GM21723 (cell line): ENCODE measurements at regions not wholly inside any gene's neighbourhood (a gene's known extent, or its start where the extent isn't known, plus 50 kb on each side); places are given as distances from the start of the nearest gene placed in this dataset.

Experiments used
- ATAC-seq: cut with Tn5 transposase; IDR thresholded peaks from one replicate; pipeline ENCODE4 v1.9.1; 2021; ENCODE audit warnings: mild to moderate bottlenecking, moderate library complexity; ENCODE audit not compliant: unreplicated experiment

DNA sequence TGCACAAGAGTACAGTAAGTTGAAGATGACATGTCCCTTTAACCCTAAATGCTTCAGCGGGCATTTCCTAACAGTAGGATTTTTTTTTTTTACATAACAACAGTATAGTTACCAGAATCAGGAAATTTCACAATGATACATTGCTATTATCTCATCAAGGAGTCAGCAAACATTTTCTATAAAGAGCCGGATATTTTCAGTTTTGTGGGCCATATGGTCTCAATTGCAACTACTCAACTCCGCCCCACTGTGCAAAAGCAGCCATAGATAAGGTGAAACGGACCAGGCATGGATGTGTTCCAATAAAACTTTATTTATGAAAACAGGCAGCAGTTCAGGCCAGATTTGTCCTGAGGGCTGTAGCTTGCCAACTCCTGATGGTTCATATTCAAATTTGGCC, 130.6 kb downstream of the SMAD6 start:
- no peak for ATAC-seq

- ATAC-seq, result no peak
Measured at GRCh38 chr15:66833371-66833770, 131.3 kb downstream of the SMAD6 start.

DNA sequence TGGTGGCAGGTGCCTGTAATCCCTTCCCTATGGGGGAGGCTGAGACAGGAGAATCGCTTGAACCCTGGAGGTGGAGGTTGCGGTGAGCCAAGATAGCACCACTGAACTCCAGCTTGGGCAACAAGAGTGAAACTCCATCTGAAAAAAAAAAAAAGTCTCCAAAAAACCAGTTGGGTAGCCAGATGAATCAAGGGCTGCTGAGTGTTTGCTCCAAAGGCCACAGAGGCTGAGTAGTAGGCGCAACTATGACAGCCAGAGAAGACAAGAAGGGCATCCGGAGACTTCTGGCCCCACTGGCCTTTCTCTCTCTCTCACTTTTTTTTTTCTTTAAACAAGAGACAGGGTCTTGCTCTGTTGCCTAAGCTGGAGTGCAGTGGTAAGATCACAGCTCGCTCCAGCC, 131.8 kb downstream of the SMAD6 start:
- no peak for ATAC-seq

DNA sequence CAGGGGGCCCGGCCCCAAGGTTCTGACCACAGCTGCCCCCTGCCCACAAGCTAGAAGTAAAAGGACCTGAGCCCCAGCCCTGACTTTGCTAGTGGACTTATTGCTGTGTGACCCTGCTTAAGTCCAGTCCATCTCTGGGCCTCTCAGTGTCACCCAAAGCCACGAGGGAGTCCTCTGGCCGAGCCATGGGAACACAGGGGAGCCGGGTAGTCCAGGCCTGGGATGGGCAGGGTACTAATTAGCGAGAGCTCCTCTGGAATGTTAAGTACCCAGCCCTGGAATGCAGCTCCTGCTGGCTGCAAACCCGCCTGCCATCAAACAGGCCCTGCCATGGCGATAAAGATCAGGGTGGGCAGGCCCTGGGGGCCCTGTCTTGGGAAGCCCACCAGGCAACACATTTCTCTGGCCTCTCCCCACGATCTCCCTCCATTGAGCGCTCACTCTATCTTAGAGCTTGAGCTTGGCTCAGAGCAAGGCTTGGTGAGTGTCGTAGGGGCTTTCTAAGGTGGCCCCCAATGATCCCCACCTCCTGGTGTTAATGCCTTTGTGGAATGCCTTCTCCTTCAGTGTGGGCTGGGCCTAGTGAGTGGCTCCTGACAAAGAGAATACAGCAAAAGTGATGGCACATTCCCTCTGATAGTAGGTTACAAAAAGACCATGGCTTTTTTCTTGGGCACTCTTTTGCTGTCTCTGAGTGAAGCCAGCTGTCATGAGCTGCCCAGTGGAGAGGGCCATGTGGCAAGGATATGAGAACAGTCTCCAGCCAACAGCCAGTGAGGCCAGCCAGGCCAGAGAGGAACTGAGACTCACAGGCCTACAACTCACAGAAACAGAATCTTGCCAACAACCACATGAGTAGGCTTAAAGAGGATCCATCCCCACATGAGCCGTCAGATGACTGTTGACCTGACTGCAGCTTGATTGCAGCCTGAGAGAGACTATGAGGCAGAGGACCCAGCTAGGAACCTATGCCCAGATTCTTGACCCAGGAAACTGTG, 133.1 kb downstream of the SMAD6 start:
- ATAC-seq, result no peak

DNA sequence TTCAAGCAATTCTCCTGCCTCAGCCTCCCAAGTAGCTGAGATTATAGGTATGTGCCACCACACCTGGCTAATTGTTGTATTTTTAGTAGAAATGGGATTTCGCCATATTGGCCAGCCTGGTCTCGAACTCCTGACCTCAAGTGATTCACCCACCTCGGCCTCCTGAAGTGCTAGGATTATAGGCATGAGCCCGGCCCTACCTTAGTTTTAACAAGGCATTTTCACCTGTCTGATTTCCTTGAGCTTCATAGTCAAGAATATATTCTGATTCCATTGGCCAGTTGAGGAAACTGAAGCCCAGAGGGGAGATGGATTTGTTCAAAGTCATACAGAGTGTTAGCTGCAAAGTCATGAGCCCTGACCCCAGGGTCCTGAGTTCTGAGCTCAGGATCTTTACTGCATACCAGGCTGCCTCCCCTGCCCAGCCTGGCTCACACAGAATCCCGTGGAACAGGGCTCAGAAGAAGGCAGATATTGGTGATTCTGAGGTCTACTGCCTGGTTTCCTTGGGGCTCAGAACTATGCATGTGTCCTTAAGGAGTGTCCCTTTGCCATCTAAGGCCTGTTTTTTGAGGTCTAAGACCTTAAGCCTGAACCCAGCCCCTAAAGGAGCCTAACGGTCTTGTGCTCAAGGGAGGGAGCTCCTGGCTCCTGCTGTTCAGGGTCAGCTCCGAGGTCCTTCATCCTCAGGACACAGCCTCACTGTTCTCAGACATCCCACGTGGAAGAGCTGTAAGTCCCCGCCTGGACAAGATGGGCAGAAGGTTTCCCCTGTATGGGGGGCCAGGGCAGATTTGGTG, 134.4 kb downstream of the SMAD6 start:
- ATAC-seq, result no peak

- ATAC-seq, result no peak
Measured at GRCh38 chr15:66838202-66838601, 136.2 kb downstream of the SMAD6 start.

DNA sequence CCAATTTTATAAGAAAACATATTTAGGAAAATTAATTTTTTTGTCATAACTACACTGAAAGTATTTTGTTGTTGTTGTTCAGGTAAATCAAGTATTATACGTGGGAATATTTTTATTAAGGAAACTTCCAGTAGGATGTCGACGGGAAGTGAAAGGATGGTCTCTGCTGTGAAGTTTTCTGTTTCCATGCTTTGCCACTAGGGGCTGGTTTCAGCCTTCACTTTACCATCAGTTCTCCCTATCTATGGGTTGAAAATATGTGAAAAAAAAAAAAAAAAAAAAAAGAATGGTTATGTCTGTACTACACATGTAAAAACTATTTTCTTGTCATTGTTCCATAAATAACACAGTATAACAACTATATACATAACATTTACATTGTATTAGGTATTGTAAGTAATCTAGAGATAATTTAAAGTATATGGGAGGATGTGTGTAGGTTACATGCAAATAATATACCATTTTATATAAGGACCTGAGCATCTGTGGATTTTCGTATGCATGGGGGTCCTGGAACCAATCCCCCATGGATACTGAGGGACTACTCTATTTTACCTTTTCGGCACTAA, 136.7 kb downstream of the SMAD6 start:
- ATAC-seq, result no peak

- ATAC-seq, result no peak
Measured at GRCh38 chr15:66839506-66840112, 137.6 kb downstream of the SMAD6 start.

- ATAC-seq, result no peak
Measured at GRCh38 chr15:66840615-66841390, 138.8 kb downstream of the SMAD6 start.

DNA sequence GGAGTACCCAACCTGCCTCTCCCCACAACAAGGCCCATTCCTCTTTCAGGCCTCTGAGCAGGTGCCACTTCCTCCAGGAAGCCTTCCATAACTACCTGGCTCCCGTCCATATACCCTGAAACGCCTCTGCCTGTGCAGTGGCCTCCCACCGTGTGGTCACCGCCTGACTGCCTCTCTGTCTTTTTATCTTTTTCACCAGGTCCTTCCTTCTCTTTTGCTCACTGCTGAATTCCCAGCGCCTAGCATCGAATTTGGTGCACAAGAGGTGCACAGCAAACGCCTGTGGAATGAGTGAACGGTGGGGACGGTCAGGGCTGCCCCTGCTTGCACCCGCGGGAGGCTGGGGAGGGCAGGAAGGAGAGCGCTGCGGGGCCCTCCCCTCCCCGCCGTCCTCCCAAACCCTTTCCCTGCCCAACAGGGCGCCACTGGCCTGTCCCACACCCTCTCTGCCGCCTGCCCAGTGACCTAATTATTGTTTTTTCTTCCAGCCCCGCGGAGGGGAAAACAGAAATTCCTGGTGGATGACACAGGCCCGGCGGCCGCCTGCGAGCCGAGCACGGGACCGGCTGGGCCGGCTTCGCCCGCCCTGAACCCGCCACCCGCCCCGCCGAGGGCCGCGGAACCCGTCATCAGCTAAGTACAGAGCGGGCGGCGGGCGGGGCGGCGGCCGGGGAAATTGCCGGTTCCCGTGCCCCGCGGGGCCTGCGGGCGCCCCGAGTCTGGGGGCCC, 140.1 kb downstream of the SMAD6 start:
- no peak for ATAC-seq

DNA sequence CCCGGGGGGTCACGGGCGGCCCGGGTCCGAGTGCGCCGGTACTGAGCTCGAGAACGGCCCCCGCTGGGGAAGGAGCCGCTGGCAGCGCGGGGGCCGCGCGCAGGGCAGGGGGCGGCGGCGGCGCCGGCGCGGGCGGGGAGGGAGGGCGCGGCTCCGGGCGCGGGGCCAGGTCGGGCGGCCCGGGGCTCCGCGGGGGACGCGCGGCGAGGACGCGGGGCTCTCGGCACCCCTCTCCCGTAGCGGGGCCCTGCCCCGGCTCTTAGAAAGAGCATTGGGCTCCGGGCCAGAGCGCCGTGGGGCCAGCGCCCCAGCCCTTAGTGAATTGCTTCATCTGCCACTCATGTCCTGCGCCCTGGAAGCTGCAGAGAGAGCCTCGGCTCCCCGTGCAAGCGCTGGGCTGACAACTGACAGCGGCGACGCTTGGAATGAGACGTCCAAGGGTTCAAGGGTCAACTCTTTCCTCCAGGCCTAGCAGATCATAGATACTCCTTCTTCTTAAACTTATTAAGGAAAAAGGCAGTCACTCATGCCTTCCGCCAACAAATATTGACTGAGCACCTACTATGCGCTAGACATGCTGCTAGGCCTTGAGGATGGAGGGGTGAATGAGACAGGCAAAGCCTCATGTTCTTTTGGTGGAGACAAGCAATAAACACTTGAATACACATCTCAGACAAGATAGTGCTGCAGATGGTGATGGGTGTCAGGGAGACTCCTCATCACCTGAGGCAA, 140.8 kb downstream of the SMAD6 start:
- ATAC-seq, result no peak

DNA sequence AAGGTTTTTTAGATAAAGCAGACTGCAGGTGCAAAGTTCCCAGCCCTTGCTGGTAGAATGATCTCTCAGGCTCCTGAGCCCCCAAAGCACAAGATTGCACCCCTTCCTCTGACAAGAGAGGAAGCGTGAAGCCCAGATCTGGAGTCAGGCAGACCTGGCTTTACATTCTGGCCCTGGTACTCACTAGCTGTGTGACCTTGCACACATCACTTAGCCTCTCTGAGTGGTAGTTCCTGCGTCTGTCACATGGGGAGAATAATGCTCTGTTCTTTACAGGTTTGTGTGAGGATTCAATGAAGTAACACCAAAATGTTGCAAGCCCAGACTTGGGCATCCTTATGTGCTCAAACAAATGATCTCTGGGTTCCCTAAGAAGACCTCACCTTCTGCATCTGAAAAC, 141.5 kb downstream of the SMAD6 start:
- no peak for ATAC-seq

DNA sequence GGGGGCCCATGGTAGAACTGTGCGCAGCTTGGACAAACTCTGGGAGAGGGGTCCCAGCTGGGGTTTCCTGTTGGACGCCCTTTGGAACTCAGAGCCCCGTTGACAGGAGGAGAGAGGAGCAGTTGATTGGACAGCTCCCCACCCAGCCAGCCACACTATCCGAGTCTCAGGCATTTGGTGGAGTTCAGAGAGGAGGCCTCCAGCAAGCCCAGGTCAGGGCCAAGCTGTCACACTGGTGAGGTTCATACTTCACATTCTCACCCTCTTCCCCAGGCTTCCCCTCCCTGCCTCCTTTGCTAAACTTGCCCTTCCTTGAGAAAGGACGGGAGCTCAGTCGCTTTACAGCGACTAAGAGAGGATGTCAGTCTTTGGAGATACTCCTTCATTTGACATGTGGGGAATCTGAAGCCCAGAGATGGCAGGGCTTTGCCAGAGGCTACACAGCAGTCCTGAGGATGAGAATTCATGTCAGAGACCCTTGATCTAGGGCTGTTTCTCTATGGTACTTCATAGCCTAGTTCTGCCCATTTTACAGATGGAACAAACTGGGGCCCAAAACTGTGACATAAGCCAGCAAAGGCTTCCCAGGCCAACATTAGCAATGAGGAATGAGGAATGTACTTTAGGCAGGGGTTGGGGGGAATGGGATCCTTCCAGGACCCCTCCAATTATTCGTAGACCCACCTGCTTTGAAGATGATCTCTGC, 142.2 kb downstream of the SMAD6 start:
- ATAC-seq, result no peak

DNA sequence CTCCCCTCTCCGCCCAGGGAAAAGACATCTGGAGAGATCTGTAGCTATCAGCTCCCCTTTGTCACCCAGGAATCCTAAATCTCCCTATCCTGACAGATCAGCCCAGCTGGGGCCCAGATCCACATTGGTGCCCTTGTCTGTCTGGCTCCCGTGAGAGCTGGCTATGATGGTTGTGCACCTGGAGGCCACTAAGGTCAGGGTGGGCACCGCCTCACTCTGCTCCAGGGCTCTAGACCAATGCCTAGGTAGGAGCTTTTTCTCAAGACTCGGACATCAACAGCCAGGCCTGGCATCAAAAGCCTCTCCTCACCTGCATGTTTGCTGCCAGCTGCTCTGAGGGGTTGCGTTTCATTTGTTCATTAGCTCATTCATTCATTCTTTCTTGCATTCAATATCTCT, 142.7 kb downstream of the SMAD6 start:
- ATAC-seq, result no peak

DNA sequence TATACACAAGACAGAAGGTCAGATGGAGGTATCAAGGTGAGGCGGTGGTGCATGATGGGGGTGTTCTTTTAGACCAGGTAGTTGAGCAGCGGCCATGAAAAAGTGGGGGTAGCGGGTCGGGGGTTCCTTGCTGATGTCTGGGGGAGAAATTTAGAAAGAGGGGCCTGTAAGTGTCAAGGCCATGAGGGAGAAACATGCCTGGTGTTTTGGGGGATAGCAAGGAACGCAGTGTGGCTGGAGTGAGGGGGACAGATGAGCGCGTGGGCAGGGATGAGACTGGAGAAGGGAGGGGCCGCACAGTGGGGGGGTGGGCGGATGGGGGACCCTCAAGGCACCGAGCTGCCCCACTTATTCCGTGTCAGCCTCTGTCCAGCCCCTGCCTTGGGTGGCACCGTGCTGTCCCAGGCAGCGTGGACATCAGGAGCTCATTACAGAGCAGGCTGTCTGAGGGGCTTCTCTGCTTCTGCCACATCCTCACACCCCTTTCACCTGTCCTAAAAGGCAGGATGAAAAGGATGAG, 143.3 kb downstream of the SMAD6 start:
- ATAC-seq, result no peak

DNA sequence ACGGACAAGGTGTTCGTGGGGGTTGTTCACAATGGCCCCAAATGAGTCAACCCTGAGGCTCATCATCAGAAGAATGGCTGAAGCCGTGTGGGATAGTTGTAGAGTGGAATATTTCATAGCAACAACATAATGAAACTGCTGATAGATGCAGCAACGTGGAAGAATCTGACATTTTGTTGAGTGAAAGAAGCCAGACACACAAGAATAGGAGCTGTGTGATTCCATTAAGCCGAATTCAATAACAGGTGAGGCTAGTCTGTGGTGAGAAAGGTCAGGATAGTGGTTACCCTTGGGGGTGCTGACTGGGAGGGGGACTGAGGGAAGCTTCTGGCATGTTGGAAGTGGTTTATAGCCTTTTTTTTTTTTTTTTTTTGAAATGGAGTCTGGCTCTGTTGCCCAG, 144.0 kb downstream of the SMAD6 start:
- no peak for ATAC-seq

- no peak for ATAC-seq
Measured at GRCh38 chr15:66846811-66847210, 144.8 kb downstream of the SMAD6 start.

DNA sequence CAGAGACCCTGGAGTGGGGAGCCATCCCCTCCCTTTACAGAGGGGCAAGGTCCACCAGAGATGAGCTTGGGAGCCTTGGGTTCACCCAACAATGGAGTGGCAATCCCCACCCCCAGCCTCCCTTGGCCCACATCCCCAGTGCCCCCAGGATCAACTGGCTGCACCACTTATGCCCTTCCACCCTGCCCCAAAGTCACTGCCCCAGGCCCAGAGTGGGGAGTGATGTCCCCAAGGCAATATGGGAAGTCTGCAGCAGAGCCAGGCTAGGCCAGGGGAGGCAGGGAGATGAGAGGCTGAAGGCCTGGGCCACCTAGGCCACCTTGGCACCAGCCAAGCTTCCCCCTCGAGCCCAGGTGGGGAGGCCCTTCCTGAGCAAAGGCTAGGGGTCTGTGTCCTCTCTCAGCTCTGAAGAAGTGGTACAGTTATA, 145.5 kb downstream of the SMAD6 start:
- no peak for ATAC-seq
